Liver (tissue), 8 donors: ENCODE measurements at regions not wholly inside any gene's neighbourhood (a gene's known extent, or its start where the extent isn't known, plus 50 kb on each side); places are given as distances from the start of the nearest gene placed in this dataset. TPM values are rescaled to one million over a fixed set of nuclear protein-coding genes. Genes with fewer than 3 reads are reported as not detected.
"Not testable (repeated sequence)": the region's sequence is repeated elsewhere in the genome, so short reads cannot be mapped to it uniquely, and the experiment has no call there.

Experiments used
- DNase-seq: peaks from one replicate; pipeline ENCODE4 v3.0.0-alpha.2; 2017; ENCODE audit warnings: low spot score
- H3K27ac ChIP-seq, 2 donors: one replicate each; pipeline ENCODE4 v1.7.0; 2013; ENCODE audit warnings: inconsistent platforms in 2 of 2, low read length in 2 of 2, control low read depth in 1 of 2, low read depth in 1 of 2, mild to moderate bottlenecking in 1 of 2
- H3K27me3 ChIP-seq, 4 donors: one replicate each; pipeline versions ENCODE4 v1.6.1 to v1.7.0; 2013; ENCODE audit warnings: low read length in 3 of 4, inconsistent platforms in 1 of 4, mild to moderate bottlenecking in 1 of 4, moderate library complexity in 1 of 4; ENCODE audit not compliant: control insufficient read depth in 4 of 4, insufficient read depth in 4 of 4
- H3K36me3 ChIP-seq, 4 donors: one replicate each; pipeline versions ENCODE4 v1.6.1 to v1.7.0; 2013; ENCODE audit warnings: low read length in 3 of 4, mild to moderate bottlenecking in 3 of 4, low read depth in 1 of 4, moderate library complexity in 1 of 4; ENCODE audit not compliant: control insufficient read depth in 4 of 4, insufficient read depth in 3 of 4
- H3K4me1 ChIP-seq, 4 donors: one replicate each; pipeline versions ENCODE4 v1.6.1 to v1.7.0; 2013; ENCODE audit warnings: low read length in 3 of 4, mild to moderate bottlenecking in 3 of 4, moderate library complexity in 1 of 4; ENCODE audit not compliant: control insufficient read depth in 4 of 4, insufficient read depth in 4 of 4
- H3K4me3 ChIP-seq, 3 donors: one replicate each; pipeline versions ENCODE4 v1.6.1 to v1.7.0; 2013; ENCODE audit warnings: low read length in 3 of 3, control low read depth in 1 of 3, low read depth in 1 of 3, mild to moderate bottlenecking in 1 of 3
- H3K9ac ChIP-seq, 2 donors: one replicate each; pipeline ENCODE4 v1.7.0; 2013; ENCODE audit warnings: low read length in 2 of 2, mild to moderate bottlenecking in 2 of 2, moderate library complexity in 2 of 2, control low read depth in 1 of 2, low read depth in 1 of 2
- H3K9me3 ChIP-seq, 4 donors: one replicate each; pipeline versions ENCODE4 v1.6.1 to v1.7.0; 2013; ENCODE audit warnings: low read length in 3 of 4; ENCODE audit not compliant: control insufficient read depth in 4 of 4
- MAX ChIP-seq: IDR thresholded peaks from 2 replicates; pipeline ENCODE4 v1.6.1; 2016; ENCODE audit warnings: antibody characterized with exemption
- NR2F2 ChIP-seq: IDR thresholded peaks from 2 replicates; pipeline ENCODE4 v1.6.1; 2016; ENCODE audit warnings: antibody characterized with exemption
- RXRA ChIP-seq, 2 donors: IDR thresholded peaks; 2 replicates each; pipeline ENCODE4 v1.6.1; 2017 to 2018; ENCODE audit warnings: antibody characterized with exemption in 2 of 2, mild to moderate bottlenecking in 1 of 2
- SP1 ChIP-seq: IDR thresholded peaks from 2 replicates; pipeline ENCODE4 v1.6.1; 2018; ENCODE audit warnings: antibody characterized with exemption, mild to moderate bottlenecking
- WGBS: extraction: QIAGEN DNeasy Blood & Tissue Kit; methylation state at CpG from one replicate; pipeline ENCODE4 v1.1.7; 2013; 5-methylcytosine and 5-hydroxymethylcytosine counted together
- small RNA-seq: library from RNA; depleted of rRNA; stranded (forward); fragments of <200 nt; gene quantifications from one replicate; pipeline ENCODE3, GENCODE V24; 2014
- TF ChIP-seq, protein P1 (sequence below): IDR thresholded peaks from 2 replicates; pipeline ENCODE4 v1.6.1; 2016; ENCODE audit warnings: antibody characterized with exemption, mild to moderate bottlenecking
- TF ChIP-seq, protein P2 (sequence below): IDR thresholded peaks from 2 replicates; pipeline ENCODE4 v1.6.1; 2016; ENCODE audit warnings: antibody characterized with exemption
- donor health status: healthy.
- donor health status: healthy.
- donor health status: healthy.
- donor health status: healthy.

- not testable (repeated sequence) for H3K27me3 ChIP-seq, DNase-seq, H3K9ac ChIP-seq, H3K4me1 ChIP-seq, H3K36me3 ChIP-seq, H3K4me3 ChIP-seq, H3K27ac ChIP-seq, H3K9me3 ChIP-seq
- WGBS, result 83% methylated on average over 16 of the region's 16 CpGs
Observed at GRCh38 chr18:28240626-28241025, 63.7 kb upstream of the CDH2 start.

- no peak for DNase-seq
- H3K4me3 ChIP-seq, result no peak overlapping the region
- 90% methylated on average over 1 of the region's 1 CpG for WGBS
- no peaks in the 10 kb centered on the region for H3K4me1 ChIP-seq
- no peak overlapping the region for H3K9ac ChIP-seq
- no peak overlapping the region for H3K27ac ChIP-seq
- TF ChIP-seq SP1, result no peak
- no peak for TF ChIP-seq RXRA (IDR thresholded peaks at IDR 0.05)
- no peak for TF ChIP-seq NR2F2
- TF ChIP-seq, protein P1, sequence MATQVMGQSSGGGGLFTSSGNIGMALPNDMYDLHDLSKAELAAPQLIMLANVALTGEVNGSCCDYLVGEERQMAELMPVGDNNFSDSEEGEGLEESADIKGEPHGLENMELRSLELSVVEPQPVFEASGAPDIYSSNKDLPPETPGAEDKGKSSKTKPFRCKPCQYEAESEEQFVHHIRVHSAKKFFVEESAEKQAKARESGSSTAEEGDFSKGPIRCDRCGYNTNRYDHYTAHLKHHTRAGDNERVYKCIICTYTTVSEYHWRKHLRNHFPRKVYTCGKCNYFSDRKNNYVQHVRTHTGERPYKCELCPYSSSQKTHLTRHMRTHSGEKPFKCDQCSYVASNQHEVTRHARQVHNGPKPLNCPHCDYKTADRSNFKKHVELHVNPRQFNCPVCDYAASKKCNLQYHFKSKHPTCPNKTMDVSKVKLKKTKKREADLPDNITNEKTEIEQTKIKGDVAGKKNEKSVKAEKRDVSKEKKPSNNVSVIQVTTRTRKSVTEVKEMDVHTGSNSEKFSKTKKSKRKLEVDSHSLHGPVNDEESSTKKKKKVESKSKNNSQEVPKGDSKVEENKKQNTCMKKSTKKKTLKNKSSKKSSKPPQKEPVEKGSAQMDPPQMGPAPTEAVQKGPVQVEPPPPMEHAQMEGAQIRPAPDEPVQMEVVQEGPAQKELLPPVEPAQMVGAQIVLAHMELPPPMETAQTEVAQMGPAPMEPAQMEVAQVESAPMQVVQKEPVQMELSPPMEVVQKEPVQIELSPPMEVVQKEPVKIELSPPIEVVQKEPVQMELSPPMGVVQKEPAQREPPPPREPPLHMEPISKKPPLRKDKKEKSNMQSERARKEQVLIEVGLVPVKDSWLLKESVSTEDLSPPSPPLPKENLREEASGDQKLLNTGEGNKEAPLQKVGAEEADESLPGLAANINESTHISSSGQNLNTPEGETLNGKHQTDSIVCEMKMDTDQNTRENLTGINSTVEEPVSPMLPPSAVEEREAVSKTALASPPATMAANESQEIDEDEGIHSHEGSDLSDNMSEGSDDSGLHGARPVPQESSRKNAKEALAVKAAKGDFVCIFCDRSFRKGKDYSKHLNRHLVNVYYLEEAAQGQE, result no peak
- TF ChIP-seq MAX, result no peak
- TF ChIP-seq, protein P2, sequence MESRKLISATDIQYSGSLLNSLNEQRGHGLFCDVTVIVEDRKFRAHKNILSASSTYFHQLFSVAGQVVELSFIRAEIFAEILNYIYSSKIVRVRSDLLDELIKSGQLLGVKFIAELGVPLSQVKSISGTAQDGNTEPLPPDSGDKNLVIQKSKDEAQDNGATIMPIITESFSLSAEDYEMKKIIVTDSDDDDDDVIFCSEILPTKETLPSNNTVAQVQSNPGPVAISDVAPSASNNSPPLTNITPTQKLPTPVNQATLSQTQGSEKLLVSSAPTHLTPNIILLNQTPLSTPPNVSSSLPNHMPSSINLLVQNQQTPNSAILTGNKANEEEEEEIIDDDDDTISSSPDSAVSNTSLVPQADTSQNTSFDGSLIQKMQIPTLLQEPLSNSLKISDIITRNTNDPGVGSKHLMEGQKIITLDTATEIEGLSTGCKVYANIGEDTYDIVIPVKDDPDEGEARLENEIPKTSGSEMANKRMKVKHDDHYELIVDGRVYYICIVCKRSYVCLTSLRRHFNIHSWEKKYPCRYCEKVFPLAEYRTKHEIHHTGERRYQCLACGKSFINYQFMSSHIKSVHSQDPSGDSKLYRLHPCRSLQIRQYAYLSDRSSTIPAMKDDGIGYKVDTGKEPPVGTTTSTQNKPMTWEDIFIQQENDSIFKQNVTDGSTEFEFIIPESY, result no peak
- no peaks in the 10 kb centered on the region for H3K36me3 ChIP-seq
- H3K9me3 ChIP-seq, result no peaks in the 10 kb centered on the region
- no peaks in the 10 kb centered on the region for H3K27me3 ChIP-seq
Observed at GRCh38 chr18:28236487-28236886, 59.6 kb upstream of the CDH2 start.

Small RNA genes in the stretch of these regions (small RNA-seq; reads per million reads assigned to genes)
- gene AC023932.1, result not detected
- gene AC105245.1, result not detected
- gene RNU6-408P, result not detected
